IPS-NIHi7 (cell line): ENCODE measurements at regions not wholly inside any gene's neighbourhood (a gene's known extent, or its start where the extent isn't known, plus 50 kb on each side); places are given as distances from the start of the nearest gene placed in this dataset.

Source experiments
- DNase-seq: peaks from one replicate; pipeline ENCODE4 v3.0.0; 2012; ENCODE audit warnings: mixed read lengths; ENCODE audit errors: extremely low spot score

DNA sequence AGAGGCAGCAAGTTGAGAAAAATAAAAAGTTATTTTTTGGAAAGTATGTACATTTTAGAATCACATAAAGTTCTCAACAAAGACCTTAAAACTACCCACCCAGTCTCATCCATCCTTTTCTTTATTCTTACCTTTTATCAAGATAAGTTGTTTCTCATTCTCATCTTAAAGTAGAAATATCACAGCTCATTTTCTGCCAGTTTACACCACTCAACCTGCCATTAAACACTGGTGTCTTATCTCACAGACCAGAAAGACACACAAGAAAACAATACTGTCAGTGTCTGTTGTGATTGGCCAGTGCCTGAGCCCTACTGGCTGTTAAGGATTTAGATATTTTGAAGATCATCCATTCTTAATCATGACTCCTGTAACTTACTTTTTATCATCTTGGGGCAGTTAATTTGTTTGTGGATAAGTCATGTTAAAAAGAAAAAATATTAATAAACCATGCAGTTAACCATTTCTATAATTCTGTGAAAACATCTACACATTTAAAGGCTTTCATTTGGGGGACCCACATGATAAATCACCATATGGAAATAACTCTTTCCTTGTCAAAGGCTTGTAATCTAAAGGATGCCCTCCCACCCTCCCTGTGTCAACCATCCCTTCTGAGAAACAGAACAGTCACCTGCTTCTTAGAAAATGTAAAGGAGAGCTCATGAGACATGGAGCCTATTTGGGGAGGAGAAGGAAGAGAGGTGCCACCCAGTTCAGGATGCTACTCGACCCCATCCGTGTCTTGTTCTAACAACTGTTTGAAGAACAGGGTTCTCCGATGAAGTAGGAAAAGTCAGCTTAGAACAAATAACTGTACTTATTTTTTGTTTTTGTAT is 897.2 kb upstream of the INTU start:
- DNase-seq = no peak

DNA sequence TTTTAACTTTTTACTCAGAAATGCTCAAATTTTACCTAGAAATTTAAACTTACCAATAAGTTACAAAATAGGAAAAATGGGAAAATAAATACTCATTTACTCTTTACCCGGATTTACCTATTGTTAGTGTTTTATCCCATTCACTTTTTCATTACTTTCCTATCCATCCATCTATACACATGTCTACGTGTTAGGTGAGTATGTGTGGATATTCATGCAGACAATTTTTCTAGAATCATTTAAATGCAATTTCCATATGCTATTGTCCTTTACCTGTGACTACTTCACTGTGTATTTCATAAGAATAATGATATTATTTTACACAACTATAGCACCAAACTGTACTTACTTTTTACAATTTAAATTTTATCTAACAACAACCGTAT is 896.6 kb upstream of the INTU start:
- DNase-seq = no peak

DNA sequence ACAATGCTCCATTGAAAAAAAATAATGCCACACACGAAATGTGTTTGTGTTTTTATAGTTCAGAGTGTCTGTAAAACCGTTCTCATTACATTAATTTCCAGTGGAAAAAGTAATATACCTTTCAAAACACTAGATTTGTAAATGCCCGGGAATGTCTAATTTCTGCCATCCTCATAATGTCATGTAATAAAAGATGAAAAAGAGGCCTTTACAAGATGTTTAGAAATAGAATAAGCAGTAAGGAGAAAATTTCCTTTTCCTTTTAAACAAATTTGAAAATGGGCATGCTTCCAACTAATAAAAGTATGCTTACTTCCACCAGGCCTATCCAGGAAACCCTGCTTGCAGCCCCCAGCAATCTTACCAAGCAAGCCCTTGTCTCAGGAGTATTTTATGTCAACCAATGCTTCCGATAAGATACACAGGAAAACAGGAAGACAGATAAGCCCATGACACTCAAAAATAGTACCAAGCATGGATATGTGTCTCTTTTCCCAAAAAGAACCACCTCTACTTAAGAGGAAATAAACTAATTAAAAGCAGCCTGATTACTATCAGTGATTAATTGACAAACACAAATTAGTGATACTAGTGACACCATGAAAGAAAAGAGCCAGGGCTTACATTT is 894.7 kb upstream of the INTU start:
- no peak for DNase-seq

DNA sequence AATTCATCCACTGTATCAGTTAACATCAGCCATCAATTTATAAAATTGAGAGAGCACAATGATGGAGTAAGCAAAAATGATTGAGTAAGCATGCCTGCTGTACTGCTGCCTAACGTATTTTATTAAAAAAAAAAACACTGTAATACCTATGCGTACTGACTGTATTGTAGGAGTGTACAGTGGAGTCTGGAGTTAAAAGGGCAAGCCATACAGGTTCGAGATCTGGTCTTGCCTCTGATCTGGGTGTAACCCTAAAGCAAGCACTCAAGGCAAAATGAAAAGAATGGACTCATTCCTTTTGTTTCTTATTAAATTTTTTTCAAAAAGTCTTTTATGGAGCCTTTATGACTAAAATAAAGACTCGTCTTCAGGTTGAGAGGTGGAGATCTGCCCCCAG is 894.2 kb upstream of the INTU start:
- no peak for DNase-seq

DNA sequence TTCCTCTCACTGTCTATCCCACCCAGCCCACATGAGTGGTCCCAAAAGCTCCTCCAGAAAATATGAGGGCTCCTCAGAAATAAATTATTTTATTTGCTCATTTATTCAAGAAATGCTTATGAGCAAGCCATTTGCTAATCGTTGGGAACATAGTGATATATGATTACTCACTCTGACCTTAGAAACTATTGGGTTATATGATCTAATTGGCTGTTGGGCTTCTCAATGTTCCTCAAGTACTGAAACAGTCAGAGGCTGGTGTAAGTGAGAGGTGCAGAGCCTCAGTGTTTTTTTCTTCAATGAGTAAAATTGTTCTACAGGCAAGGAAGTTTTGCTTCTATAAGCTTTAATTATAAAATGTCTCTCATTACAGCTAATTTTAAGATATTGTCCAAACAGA is 893.8 kb upstream of the INTU start:
- DNase-seq = no peak

DNA sequence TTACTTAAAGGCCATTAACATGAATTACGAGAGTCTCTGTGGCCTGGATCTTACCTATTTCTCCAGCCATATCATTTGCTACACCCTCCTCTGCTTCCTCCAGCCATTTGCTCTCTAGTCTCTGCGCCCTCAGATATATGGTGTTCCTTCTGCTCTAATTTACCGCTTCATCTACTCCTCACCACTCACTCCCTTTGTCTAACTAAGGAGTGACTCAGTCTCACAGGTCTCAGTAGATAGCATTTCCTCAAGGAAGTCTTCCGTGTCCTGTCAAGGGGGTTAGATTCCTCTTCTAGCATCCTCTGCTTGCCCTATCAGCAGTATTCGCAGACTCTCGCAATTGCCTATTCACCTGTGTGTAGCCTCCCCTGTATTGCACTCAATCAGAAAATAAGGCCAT is 892.1 kb upstream of the INTU start:
- no peak for DNase-seq

DNA sequence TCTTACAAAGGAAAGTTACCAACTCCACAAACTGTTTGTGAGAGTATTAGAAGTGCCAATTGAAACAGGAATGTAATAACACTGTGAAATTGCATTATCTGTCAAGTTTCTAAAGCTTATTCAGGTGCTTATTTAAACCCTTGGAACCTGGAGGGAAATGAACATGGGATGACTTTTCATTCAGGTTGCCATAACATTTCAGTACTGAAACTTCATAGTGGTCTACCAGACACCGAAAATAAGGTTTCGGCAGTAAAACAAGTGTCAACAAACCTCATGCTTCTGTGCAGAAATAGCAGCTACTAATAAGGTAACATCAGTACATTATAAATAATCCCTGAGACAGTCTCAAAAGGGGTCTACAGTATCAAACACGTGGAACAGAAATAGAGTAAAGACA is 890.7 kb upstream of the INTU start:
- no peak for DNase-seq

DNA sequence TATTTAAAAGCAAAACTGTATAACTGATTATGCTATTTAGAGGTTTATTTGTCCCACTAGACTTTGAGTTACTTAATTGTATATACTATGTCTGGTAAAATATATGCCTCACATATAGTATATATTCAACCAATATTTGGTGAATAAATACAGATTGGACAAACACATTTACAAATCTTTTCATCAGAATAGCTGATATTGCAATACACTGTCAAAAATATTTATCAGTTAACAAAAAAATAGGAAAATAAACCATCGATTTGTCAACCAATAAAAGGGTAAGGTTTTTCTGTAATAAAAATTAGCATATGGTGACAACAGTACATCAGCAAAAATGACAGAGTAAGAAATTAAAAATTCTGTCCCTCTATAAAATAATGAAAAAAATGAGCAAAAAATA is 889.9 kb upstream of the INTU start:
- no peak for DNase-seq

DNA sequence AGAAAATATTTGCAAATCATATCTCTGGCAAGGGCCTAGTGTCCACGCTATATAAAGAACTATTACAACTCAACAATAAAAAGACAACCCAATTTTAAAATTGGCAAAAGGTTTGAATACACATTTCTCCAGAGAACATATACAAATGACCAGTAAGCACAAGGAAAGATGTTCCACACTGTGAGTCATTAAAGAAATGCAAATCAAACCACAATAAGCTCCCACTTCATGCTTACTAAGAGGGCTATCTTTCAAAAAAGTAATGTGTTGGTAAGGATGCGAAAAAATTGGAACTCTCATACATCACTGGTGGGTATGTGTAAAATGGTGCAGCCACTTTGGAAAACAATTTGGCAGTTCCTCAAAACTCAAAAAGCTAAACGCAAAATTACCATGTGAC is 884.0 kb upstream of the INTU start:
- DNase-seq = no peak

DNA sequence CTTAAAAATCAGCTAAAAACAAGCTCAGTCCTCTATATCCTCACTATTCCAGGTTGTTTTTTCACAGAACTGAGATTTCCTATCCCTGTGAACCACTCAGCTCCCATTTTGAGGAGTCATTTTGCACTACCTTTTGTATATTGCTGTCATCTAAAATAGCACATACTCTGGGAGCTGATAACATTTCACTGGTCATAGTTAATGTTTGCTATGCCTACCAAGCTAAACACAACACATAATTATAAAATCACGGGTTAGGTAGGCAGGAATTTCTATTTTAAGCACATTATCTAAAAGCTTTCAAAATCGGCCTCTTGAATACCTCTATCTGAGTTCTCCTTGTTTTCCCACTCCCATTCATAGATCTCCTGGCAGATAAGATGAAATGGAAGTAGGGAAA is 882.0 kb upstream of the INTU start:
- no peak for DNase-seq

DNA sequence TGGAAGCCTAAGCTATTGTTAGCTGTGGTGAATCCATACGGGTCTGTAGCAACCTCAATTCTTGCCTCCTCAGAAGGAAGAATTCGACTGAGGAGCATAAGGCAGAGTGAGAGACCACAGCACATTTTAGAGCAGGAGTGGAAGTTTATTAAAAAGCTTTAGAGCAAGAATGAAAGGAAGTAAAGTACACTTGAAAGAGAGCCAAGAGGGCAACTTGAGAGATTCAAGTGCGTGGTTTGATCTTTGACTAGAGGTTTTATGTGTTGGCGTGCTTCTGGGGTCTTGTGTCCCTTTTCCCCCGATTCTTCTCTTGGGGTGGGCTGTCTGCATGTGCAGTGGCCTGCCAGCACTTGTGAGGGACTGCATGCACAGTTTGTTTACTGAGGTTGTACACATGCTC is 880.6 kb upstream of the INTU start:
- no peak for DNase-seq

DNA sequence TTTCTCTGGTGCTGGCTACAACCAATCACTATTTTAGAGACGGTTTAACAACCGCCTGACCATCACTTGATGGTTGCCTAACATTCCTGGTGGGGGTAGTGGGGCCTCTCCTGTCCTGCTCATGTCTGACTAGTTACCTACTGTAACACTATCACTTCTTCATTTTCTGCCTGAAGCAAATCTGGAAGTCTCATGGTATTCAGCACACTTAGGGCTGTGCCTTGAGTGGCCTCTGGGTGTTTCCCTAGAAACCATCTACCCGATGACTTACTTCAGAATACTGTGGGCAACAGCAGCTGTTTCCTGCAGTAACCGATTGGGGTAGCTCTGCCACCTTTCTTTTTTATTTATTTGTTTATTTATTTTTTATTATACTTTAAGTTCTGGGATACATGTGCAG is 880.1 kb upstream of the INTU start:
- no peak for DNase-seq

DNA sequence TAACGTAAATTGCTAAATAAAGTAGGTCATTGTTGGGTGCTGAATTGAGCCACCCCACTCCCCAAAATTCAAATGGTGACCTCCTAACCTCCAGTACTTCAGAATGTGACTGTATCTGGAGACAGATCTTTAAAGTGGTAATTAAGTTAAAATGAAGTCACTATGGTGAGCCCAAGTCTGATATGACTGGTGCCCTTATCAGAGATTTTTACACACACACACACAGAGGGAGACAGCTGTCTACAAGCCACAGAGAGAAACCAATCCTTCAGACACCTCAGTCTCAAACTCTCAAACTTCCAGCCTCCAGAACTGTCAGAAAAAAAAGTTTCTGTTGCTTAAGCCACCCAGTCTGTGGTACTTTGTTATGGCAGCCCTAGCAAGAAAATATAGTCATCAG is 879.2 kb upstream of the INTU start:
- DNase-seq = no peak

DNA sequence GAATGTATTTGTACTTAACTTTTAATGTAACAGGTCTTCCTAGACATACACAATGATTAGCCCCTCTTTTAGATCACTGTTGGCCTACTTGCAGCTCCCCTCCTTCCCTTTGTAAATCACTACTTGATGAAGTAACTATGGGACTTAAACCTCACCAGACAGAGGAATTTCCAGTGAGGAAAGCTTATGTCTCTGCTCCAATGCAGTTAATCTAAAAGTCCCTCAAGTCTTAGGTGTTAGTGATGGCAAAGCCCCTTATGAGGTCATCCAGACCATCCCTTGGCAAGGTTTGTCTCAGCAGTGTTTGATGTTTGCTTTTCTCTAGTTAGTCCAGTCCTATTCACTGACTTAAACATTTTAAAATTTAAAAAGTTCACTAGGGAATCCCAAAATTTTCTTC is 877.3 kb upstream of the INTU start:
- DNase-seq = no peak

DNA sequence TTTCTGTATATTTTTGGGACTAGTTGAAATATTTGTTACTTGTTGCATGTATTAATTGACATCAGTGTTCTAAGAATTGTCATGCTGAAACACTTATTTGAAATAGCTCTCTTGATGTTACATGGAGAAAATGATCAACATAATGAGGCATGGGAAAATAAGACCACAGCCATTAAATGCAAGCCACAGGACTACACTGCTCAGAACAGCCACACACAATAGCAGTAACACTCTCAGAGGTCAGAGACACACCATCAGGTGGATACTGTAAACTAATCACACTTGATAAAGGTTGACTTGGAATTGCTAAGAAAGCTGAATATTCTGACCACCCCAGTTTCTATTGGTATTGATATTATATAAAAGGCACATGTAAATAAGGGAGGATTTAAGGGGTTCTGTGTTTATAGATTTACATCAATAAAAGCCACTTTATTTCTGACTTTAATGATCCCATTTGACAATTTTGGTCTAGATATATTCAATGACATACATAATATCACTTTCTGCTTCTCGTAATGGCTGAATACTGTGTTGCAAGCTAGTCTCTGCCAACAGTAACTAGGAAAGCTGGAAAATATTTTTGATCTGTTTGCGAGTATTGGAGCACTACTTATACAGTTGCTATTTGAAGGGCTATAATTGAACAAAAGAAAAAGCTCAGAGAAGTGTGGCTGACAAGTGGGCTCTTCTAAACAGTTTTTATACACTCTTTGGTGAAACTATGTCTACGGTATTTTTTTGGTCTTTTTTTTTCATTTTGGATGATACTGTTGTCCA is 876.5 kb upstream of the INTU start:
- DNase-seq = no peak

DNA sequence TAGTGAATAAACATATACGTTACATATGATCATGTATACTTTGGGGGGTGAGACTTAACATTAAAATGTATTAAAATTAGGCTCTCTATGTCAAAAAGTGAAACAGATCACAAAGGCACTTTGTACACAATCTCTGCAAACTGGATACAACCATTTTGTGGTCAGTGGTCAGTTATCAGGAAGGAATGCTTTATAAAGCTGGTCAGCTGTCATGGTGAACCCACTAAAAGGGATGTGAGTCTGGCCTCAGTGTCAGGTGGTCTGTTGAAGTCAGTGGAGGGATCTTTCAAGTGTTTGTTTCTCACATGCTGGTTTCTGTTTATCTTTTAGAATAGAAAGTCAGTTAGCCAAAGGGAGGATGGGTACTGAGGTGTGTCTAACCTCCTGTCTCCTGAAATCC is 875.5 kb upstream of the INTU start:
- DNase-seq = no peak

DNA sequence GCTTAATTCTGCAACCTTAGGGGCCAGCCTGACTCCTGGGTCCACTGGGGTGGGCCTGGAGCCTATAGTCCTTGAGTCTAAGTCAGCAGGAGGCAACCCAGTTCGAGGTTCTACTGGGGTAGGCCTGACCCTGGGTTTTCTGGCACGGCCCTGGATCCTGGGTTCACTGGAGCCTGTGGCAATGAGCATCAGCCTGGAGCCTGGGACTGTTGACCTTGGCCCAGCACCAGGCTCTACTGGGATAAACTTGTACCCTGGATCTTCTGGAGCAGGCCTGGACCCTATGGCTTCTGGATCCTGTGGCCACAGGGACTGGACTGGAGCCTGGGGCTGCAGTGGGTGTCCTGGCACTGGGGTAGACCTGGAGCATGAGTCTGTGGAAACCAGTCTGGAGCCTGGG is 874.3 kb upstream of the INTU start:
- DNase-seq = no peak

DNA sequence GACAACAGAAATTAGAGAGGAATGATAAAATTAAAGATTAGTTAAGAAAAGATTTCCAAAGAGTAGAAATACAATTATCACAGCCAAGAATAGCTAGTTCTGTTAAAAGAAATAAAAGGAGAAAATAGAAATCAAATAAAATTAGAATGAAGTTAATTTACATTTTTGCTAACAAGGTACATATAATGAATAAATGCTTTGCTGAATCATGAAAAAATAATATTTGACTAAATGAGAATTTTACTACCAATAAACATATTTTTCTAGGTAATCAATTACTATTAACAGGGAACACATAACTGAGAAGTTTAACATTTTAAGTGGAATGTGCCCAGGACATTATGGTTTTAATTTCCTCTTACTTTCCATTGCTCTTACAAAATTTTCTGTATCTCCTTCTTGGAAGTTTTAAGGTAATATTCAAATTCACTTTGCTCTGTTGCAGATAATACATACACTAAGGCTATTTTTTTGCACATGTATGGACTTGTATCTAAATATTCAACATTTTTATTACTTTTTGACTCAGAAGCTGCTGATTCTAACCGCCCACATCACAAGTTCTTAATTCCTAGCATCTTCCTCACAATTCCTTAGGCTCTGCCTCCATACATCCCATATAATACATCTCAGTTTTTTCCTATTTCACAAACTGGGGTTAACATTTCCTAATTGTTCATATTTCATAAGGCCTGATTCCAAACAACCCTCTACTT is 870.7 kb upstream of the INTU start:
- no peak for DNase-seq

DNA sequence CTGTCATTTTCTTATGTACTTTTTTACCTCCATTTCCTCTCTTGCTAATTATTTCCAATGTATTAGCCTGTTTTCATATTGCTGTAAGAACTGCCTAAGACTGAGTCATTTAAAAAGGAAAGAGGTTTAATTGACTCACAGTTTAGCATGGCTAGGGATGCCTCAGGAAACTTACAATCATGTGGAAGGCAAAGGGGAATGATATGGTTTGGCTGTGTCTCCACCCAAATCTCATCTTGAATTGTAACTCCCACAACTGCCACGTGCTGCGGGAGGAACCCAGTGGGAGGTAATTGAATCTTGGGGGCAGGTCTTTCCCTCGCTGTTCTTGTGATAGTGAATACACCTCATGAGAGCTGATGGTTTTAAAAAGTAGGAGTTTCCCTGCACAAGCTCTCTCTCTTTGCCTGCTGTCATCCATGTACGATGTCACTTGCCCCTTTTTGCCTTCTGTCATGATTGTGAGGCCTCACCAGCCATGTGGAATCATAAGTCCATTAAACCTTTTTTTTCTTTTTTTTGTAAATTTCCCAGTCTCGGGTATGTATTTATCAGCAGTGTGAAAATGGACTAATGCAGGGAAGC is 870.0 kb upstream of the INTU start:
- no peak for DNase-seq

DNA sequence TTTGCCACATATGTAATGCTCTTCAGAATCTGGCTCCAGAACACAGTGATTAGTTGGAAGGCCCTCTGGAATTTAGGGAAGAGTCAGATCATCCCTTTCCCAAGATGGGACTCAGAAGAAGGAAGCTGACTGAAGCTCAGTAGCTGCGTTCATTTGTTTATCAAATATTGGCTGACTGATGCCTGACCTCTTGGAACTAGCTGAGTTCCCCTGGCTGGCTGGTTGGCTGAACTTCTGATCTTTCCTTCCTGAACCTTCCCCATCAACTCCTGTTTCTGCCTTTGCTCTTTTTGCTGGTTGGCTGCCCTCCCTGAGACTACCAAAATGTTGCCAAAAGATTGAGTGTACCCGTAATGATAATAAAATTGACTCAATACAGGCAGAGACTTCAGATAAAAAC is 866.5 kb upstream of the INTU start:
- no peak for DNase-seq

DNA sequence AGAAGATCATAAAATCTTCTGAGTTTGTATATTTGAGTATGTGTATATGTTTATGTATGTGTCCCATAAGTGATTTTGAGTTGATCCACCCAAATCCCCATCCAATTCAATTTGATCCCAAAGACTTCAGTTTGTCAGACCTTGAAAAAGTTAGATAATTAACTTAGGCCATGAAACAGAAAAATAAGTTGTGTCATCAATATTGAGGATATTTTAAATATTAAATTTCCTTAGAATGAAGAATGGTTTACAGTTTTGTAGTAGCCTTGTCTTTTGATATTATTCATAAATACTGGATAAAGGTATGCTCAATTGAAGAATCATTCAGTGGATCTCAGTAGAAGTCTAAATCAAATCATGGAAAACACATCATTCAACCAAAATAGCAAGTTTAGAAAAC is 864.4 kb upstream of the INTU start:
- no peak for DNase-seq
